HG03354 (cell line): ENCODE measurements at regions not wholly inside any gene's neighbourhood (a gene's known extent, or its start where the extent isn't known, plus 50 kb on each side); places are given as distances from the start of the nearest gene placed in this dataset.

Experiments
- ATAC-seq: cut with Tn5 transposase; IDR thresholded peaks from one replicate; pipeline ENCODE4 v1.9.1; 2021; ENCODE audit warnings: mild to moderate bottlenecking; ENCODE audit not compliant: unreplicated experiment, poor library complexity, severe bottlenecking

DNA sequence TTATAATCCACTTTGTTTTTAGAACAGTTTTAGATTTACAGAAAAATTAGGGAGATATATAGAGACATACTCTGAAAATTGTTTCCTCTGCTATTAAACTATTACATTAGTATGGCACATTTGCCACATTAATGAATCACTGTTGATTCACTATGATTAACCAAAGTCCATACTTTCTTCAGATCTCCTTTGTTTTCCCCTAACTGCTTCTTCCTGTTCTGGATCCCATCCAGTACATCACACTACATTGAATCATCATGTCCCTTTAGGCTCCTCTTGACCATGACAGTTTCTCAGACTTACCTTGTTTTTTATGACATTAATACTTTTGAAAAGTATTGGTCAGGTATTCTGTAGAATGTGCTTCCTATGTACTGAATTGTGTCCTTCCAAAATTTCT is 109.2 kb upstream of the EDNRA start:
- no peak for ATAC-seq

DNA sequence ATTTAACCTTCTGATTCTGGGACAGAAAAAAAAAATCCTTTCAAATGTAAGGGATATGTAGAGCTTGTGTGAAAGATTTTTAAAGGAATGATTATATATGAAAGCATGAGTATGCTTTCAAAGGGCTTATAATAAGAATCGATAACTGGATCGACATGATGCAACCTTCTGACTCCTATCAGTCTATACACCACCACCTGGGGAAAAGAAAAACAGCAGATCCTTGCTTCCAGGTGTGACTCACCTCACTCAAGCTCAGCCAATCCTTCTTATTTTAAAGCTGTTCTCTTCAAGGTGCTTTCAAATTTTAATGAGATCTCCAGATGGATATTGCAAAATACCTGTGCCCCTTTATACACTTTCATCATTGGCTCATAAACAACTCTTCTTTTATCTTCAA is 102.1 kb upstream of the EDNRA start:
- ATAC-seq: no peak

GRCh38 chr4:147381749-147382148 is 99.1 kb upstream of the EDNRA start:
- ATAC-seq: no peak

GRCh38 chr4:147388018-147388417 is 92.9 kb upstream of the EDNRA start:
- no peak for ATAC-seq

DNA sequence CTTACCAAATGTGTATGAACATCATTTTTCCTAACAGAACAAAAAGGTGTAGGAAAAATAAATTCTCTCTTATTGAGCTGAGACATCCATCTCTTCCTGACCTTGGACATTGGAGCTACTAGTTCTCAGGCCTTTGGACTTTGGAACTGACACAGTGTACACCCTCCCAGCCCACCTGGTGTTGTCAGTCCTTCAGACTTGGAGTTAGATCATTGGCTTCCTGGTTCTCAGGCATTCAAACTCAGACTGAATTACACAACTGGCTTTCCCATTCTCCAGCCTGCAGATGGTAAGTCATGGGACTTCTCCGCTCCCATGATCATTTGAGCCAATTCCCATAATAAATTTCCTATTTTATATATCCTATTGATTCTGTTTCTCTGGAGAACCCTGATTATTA is 84.8 kb upstream of the EDNRA start:
- no peak for ATAC-seq

GRCh38 chr4:147398556-147398955 is 82.3 kb upstream of the EDNRA start:
- no peak for ATAC-seq

DNA sequence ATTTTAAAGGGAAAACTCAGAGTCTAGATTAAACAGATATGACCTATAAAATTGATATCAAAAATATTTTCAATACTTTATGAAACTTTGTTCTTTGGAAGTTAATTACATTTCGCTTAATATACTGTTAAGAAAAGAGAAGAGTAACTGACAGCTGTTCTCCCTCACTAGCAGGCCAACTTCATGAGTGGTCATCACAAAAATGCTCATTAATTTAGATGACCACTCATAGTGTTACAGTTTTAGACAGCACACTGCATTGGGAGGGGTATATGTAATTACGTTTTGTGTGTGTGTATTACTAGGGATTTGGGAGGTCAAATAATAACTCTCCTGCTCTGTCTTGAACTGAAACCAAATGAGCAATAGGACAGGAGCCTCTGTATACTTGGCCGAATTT is 80.2 kb upstream of the EDNRA start:
- no peak for ATAC-seq

DNA sequence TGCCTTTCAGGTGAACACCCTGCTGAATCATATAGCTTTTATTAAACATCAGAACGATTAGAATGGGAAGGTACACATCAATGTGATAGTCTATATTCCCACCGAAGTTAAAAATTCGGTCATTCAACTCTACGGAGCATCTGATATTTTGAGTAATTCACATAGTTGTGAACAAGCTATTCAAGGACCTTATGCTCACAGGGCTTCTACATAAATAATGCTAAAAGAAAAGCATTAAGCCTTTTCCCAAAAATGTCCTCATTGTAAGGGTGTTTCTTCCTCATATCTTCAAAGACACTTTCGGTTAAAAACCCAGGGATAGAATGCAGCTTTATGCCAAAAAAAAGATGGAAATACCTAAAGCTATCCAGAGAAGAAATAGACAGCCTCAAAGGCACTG is 79.7 kb upstream of the EDNRA start:
- no peak for ATAC-seq

DNA sequence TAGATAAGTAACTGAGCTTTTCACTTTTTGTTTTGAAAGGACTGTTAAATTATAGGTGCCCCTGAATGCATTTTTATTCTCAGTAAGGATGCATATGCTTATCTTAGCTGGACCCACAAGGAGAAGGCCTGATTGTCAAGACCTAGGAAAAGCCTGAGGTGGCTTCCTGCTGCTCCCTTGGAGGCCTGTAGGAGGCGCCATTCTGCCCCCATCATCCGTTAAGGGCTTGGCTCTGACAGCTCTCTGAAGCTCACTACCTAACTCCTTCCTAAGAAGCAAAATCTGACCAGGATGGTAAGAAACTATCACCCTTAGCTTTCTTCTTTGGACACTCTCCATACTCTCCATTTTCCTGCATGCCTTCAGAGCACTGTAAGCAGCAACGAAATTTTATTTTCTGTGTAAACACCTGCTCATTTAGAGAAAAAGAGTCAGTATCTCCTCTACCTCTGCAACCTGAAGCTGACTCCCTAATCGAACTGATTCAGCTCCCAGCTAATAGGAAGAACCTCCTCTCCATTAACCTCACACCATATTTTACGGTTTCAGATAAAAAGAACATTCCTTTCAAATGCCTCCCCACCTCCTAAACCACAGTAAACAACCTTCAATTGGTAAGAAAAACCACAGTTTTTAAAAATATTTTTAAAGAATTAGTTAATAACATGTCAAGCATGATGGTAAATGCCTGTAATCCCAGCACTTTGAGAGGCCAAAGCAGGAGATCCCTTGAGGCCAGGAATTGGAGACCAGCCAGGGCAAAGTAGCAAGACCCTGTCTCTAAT is 73.4 kb upstream of the EDNRA start:
- no peak for ATAC-seq

- ATAC-seq: no peak
These were observed 72.7 kb upstream of the EDNRA start for GRCh38 chr4:147408189-147408588.

DNA sequence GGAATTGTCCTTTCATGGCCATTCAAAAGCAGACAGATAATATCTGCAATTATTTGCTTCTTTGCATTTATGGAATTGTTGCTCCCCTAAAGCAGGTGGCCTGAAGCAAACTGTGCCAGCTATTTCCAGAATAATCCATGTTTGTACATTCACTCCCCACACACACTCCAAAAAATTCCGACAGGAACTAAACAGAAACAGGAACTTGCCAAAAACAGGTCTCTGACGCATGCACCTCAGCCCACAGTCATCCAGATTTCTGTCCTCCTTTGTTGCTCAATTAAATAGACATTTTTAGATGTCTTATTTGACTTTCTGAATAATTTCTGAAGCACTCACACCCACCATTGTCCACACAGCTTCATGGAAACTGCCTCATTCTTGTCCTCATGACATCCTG is 71.5 kb upstream of the EDNRA start:
- ATAC-seq: no peak

DNA sequence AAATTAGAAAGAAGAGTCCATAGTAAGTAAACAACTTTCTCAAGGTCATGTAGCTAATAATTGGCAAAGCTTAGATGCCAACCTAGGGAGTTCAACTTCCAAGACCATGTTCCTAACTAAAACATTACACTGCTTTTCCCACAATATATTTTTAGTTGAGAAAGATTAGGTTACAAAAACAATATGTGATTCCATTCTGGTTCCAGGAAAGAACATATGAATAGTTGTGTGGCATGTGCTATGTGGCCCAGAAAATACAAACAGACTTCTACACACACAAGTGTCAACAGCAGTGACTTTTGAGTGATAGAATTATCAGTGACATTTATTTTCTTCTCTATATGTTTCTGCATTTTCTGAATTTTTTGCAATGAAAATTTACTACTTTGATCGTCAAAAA is 62.7 kb upstream of the EDNRA start:
- no peak for ATAC-seq

DNA sequence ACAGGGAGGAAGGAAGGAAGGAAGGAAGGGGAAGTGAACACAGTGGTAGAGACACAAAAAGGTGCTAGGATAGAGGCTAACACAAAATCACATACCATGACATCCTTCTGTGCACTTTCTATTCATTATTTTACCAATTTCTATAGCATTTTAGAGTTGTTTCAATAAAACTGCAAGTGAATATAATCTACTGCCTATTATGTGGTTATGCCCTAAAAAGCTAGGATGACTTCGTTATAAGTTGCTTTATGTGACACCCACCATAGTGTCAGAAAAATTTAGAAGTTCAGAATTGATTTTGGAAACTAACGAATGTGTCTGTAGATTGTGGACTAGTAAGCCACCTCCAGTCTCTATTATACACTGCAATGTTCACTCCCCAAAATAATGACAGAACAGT is 59.4 kb upstream of the EDNRA start:
- no peak for ATAC-seq

DNA sequence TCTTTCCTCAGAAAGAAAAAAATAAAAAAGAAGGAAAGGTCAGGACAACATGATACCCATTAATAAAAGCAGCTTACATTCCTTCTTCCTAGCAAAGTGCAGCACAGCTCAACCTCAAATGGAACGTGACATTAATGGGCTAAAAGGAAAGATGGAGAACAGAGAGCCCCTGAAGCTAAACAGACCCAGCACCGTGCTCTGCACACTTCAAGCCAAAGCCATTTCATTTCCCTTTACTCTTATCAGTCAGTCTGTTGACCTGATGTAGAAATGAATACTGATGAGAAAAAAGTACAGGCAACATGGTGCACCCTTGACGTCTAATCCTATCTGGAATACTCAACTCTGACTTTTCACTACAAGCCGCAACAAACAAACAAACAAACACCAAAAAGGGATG is 57.7 kb upstream of the EDNRA start:
- no peak for ATAC-seq

- ATAC-seq: no peak
These were observed 55.9 kb upstream of the EDNRA start for GRCh38 chr4:147425019-147425418.

DNA sequence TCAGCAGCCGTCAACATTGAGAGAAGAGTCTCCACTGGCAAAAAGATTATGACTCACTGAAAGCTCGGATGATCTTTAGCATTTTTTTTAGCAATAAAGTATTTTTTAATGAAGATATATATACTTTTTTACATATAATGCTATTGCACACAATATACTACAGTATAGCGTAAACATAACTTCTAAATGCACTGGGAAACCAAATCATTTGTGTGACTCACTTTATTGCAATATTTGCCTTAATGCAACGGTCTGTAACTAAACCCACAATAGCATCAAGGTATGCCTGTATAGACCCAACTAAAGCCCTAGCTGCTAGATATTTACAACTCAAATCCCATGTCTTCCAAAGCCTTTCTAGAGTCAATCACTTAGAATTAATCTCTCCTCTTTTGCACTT is 52.3 kb upstream of the EDNRA start:
- ATAC-seq: no peak

DNA sequence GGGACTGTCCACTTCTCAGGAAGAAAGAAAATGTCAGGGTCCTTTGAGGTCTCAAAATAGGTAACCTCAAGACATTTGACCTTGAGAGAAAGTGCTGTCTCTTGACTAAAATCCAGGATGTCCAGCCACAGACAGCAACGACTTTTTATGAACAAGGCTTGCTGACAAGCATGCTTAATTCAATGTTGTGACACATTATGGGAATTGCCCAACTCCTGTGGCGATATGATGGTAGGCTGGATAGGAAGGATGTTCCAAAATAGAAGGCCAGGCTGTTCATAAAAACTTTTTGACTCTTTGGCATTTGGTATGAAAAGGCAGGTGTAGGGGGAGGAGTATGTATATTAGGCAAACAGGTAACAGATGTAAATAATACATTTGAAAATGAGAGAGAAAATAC is 50.8 kb upstream of the EDNRA start:
- no peak for ATAC-seq
